Prostate gland (tissue), 2 donors: ENCODE measurements at regions not wholly inside any gene's neighbourhood (a gene's known extent, or its start where the extent isn't known, plus 50 kb on each side); places are given as distances from the start of the nearest gene placed in this dataset.

Experiments
- DNase-seq: peaks from one replicate; pipeline ENCODE4 v3.0.0-alpha.2; 2019; ENCODE audit warnings: low spot score
- H3K27ac ChIP-seq, 2 donors: fragments of 200-600 bp; sonication (generic); 2 replicates each; pipeline ENCODE4 v1.5.1; 2017 to 2019
- H3K27me3 ChIP-seq: fragments of 200-600 bp; sonication (generic); replicated peaks from 2 replicates; pipeline ENCODE4 v1.5.1; 2019; ENCODE audit not compliant: insufficient read depth
- H3K36me3 ChIP-seq, 2 donors: fragments of 200-600 bp; sonication (generic); 1 replicate in 1 of 2; 2 replicates in 1 of 2; pipeline versions ENCODE4 v1.5.1 to v1.8.1; 2017 to 2019
- H3K4me1 ChIP-seq: fragments of 200-600 bp; sonication (generic); replicated peaks from 2 replicates; pipeline ENCODE4 v1.5.1; 2019
- H3K4me3 ChIP-seq, 2 donors: fragments of 200-600 bp; sonication (generic); 2 replicates each; pipeline ENCODE4 v1.5.1; 2017 to 2019
- H3K9me3 ChIP-seq: fragments of 200-600 bp; sonication (generic); 2 replicates; pipeline ENCODE4 v1.5.1; 2017
- POLR2A ChIP-seq: fragments of 450-650 bp; IDR thresholded peaks from one replicate; pipeline ENCODE4 v1.6.1; 2016; ENCODE audit warnings: antibody characterized with exemption, mild to moderate bottlenecking
- POLR2AphosphoS5 ChIP-seq: sonication (generic); formaldehyde crosslinking; IDR thresholded peaks from one replicate; pipeline ENCODE4 v1.6.1; 2017; ENCODE audit warnings: antibody characterized with exemption
- WGBS: methylation state at CpG from one replicate; pipeline ENCODE4 v1.1.5; 2018; 5-methylcytosine and 5-hydroxymethylcytosine counted together
- intact Hi-C: fragments of 100-400 bp; cut with DNase I; formaldehyde crosslinking; loops from one replicate; pipeline ENCODE4 v1.14.2; 2022
- TF ChIP-seq, protein P1 (sequence below), 4 experiments: fragments of 200-600 bp in 2 of 4; fragments of 450-650 bp in 2 of 4; sonication (generic) in 2 of 4; IDR thresholded peaks; 1 replicate in 3 of 4; 2 replicates in 1 of 4; pipeline ENCODE4 v1.5.1; 2016 to 2019; ENCODE audit warnings: antibody characterized with exemption in 4 of 4, mild to moderate bottlenecking in 2 of 4, moderate library complexity in 2 of 4

DNA sequence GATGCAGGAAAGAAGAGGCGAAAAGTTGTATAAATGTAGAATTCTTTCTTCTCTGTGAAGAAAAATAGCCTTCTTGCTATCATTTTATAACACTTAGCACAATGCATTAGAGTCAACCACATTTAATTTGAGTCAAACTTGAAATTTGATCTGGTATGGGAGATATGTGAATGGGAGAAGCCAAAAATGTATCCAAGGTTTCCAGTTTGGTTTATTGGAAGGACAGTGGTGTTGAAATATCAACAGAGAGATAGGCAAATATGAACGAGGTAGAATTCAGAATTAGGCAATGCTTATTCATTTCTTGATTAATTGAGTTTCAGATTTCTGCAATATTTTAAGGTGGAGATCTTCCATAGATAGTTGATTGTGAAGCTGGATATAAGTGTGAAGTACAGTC lies 991.9 kb upstream of the CHAC2 start:
- H3K27me3 ChIP-seq: no peaks in the 10 kb centered on the region
- intact Hi-C loops: no loop called here
- H3K9me3 ChIP-seq: no peaks in the 10 kb centered on the region
- no peak for DNase-seq
- no peaks in the 10 kb centered on the region for H3K4me1 ChIP-seq
- no peak overlapping the region for H3K27ac ChIP-seq
- TF ChIP-seq, protein P1, sequence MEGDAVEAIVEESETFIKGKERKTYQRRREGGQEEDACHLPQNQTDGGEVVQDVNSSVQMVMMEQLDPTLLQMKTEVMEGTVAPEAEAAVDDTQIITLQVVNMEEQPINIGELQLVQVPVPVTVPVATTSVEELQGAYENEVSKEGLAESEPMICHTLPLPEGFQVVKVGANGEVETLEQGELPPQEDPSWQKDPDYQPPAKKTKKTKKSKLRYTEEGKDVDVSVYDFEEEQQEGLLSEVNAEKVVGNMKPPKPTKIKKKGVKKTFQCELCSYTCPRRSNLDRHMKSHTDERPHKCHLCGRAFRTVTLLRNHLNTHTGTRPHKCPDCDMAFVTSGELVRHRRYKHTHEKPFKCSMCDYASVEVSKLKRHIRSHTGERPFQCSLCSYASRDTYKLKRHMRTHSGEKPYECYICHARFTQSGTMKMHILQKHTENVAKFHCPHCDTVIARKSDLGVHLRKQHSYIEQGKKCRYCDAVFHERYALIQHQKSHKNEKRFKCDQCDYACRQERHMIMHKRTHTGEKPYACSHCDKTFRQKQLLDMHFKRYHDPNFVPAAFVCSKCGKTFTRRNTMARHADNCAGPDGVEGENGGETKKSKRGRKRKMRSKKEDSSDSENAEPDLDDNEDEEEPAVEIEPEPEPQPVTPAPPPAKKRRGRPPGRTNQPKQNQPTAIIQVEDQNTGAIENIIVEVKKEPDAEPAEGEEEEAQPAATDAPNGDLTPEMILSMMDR (IDR thresholded peaks at IDR 0.05): no peak
- TF ChIP-seq POLR2AphosphoS5: no peak
- TF ChIP-seq POLR2A: no peak
- no peaks in the 10 kb centered on the region for H3K36me3 ChIP-seq
- WGBS: 66% methylated on average over 2 of the region's 2 CpGs
- no peak overlapping the region for H3K4me3 ChIP-seq

DNA sequence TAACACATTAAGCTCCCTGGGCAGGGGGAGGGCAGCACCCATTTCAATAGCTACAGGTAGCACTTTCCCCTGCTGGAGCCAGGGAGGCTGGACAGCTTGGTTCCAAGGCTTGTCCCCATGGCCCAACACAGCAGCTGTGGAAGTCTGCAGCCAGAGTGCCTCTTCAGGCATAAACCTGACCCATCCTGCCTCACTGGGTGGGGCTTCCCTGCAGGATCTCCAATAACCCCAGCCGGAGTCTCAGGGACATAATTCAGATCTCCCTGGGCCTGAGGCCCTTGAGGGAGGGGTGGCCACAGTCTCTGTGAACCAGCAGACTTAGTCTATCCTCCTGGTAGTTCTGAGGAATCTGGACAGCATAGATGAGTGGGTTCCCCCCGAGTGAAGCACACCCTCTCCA lies 1001.9 kb upstream of the CHAC2 start:
- Histone ChIP-seq H3K36me3 (no peaks in the 10 kb centered on the region), H3K27me3 (no peaks in the 10 kb centered on the region), H3K9me3 (no peaks in the 10 kb centered on the region), H3K27ac (no peak overlapping the region), H3K4me1 (no peaks in the 10 kb centered on the region), H3K4me3 (no peak overlapping the region)
- 89% methylated on average over 2 of the region's 2 CpGs for WGBS
- DNase-seq: no peak
- no peak for TF ChIP-seq POLR2A
- TF ChIP-seq, protein P1 (IDR thresholded peaks at IDR 0.05): no peak
- TF ChIP-seq POLR2AphosphoS5: no peak
- intact Hi-C loops: no loop called here

DNA sequence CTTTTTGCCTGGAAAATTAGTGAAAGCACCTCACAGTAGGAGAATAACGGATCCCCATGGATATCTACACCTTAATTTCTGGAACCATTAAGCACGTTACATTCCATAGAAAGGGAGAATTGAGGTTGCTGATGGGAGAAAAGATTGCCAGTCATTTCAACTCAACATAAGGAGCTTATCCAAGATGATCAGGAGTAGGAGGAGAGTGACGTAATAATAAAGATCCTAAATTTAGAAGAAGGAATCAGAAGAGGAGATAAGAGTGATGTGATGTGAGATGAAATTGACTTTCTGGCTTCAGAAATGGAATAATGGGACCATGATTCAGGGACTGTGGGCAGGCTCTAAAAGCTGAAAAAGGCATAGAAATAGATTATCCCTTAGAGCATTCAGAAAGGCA lies 1017.8 kb upstream of the CHAC2 start:
- no peaks in the 10 kb centered on the region for H3K9me3 ChIP-seq
- H3K4me1 ChIP-seq: no peaks in the 10 kb centered on the region
- 85% methylated on average over 3 of the region's 3 CpGs for WGBS
- no peak for DNase-seq
- no peak overlapping the region for H3K4me3 ChIP-seq
- no peaks in the 10 kb centered on the region for H3K36me3 ChIP-seq
- intact Hi-C loops: no loop called here
- TF ChIP-seq POLR2A: no peak
- TF ChIP-seq POLR2AphosphoS5: no peak
- TF ChIP-seq, protein P1 (IDR thresholded peaks at IDR 0.05): no peak
- H3K27me3 ChIP-seq: no peaks in the 10 kb centered on the region
- no peak overlapping the region for H3K27ac ChIP-seq

DNA sequence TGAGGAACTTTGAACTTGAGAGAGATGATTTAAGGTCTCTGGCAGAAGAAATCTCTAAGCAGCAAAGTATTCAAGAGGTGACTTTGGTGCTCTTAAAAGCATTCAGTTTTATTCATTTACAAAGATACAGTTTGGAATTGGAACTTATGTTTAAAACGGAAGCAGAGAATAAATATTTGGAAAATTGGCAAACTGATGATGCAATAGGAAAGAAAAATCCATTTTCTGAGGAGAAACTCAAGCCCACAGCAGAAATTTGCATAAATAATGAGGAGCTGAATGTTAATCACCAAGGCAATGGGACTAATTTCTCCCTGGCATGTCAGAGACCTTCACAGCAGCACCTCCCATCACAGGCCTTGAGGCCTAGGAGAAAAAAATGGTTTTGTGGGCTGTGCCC lies 1022.5 kb upstream of the CHAC2 start:
- TF ChIP-seq POLR2AphosphoS5 (no peak), POLR2A (no peak)
- TF ChIP-seq, protein P1 (IDR thresholded peaks at IDR 0.05): no peak
- Histone ChIP-seq H3K4me1 (no peaks in the 10 kb centered on the region), H3K27me3 (no peaks in the 10 kb centered on the region), H3K9me3 (no peaks in the 10 kb centered on the region), H3K36me3 (no peaks in the 10 kb centered on the region), H3K27ac (no peak overlapping the region), H3K4me3 (no peak overlapping the region)
- WGBS: 95% methylated on average over 1 of the region's 1 CpG
- DNase-seq: no peak
- intact Hi-C loops: no loop called here

DNA sequence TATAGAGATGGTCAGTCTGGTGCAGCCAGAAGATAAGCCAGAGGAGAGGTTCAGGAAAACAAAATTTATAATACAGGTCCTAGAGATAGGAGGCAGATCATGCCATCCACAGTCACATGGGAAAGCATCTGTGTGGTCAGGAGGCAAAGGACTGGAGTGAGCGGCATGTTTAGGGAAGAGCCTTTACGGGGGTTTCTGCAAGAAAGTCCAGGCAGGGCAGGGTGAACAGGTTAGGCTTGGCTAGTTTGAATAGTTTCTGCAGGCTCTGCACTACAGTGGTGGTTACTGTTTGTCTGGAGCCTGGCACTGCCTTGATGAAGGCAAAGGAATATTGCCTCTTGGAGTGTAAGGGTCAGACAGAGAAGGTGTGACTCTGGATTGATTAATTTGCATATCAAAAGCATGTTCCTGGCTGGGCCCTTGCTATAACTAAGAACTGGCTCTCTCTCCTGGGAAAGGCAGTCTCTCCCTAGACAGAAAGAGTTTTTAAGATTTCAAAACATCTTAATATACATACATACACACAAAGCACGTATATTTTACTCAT lies 1034.7 kb upstream of the CHAC2 start:
- no peak overlapping the region for H3K4me3 ChIP-seq
- 54% methylated on average over 3 of the region's 3 CpGs for WGBS
- H3K27me3 ChIP-seq: no peaks in the 10 kb centered on the region
- DNase-seq: no peak
- no peaks in the 10 kb centered on the region for H3K36me3 ChIP-seq
- intact Hi-C loops: no loop called here
- H3K4me1 ChIP-seq: no peaks in the 10 kb centered on the region
- TF ChIP-seq, protein P1 (IDR thresholded peaks at IDR 0.05): no peak
- TF ChIP-seq POLR2A (no peak), POLR2AphosphoS5 (no peak)
- H3K27ac ChIP-seq: no peak overlapping the region
- H3K9me3 ChIP-seq: no peaks in the 10 kb centered on the region
